Prostate gland (tissue), 2 donors: ENCODE measurements at regions not wholly inside any gene's neighbourhood (a gene's known extent, or its start where the extent isn't known, plus 50 kb on each side); places are given as distances from the start of the nearest gene placed in this dataset.

Experiments
- CTCF ChIP-seq, 4 experiments: fragments of 200-600 bp in 2 of 4; fragments of 450-650 bp in 2 of 4; sonication (generic) in 2 of 4; IDR thresholded peaks; 1 replicate in 3 of 4; 2 replicates in 1 of 4; pipeline ENCODE4 v1.5.1; 2016 to 2019; ENCODE audit warnings: antibody characterized with exemption in 4 of 4, mild to moderate bottlenecking in 2 of 4, moderate library complexity in 2 of 4
- POLR2A ChIP-seq: fragments of 450-650 bp; IDR thresholded peaks from one replicate; pipeline ENCODE4 v1.6.1; 2016; ENCODE audit warnings: antibody characterized with exemption, mild to moderate bottlenecking

- no peak for TF ChIP-seq CTCF (IDR thresholded peaks at IDR 0.05)
- TF ChIP-seq POLR2A: no peak
Observed at GRCh38 chr2:31642707-31643106, 62.0 kb upstream of the SRD5A2 start.
